ENCODE measurements at regions not wholly inside any gene's neighbourhood (a gene's known extent, or its start where the extent isn't known, plus 50 kb on each side); places are given as distances from the start of the nearest gene placed in this dataset.

- intact Hi-C loops (cut with DNase I): no loop called here
- no peaks in the 10 kb centered on the region for H3K9me3 ChIP-seq
- H3K27ac ChIP-seq: no peak overlapping the region
- TF ChIP-seq CTCF (IDR thresholded peaks at IDR 0.05): no peak
- H3K4me1 ChIP-seq: no peaks in the 10 kb centered on the region
- H3K4me3 ChIP-seq: no peak overlapping the region
- no peaks in the 10 kb centered on the region for H3K27me3 ChIP-seq
- no peaks in the 10 kb centered on the region for H3K36me3 ChIP-seq
- no peak for DNase-seq (ENCODE audit: low spot score in 2 of 2)
Measured at GRCh38 chr11:15783619-15784018, 572.7 kb downstream of the SOX6 start.

DNA sequence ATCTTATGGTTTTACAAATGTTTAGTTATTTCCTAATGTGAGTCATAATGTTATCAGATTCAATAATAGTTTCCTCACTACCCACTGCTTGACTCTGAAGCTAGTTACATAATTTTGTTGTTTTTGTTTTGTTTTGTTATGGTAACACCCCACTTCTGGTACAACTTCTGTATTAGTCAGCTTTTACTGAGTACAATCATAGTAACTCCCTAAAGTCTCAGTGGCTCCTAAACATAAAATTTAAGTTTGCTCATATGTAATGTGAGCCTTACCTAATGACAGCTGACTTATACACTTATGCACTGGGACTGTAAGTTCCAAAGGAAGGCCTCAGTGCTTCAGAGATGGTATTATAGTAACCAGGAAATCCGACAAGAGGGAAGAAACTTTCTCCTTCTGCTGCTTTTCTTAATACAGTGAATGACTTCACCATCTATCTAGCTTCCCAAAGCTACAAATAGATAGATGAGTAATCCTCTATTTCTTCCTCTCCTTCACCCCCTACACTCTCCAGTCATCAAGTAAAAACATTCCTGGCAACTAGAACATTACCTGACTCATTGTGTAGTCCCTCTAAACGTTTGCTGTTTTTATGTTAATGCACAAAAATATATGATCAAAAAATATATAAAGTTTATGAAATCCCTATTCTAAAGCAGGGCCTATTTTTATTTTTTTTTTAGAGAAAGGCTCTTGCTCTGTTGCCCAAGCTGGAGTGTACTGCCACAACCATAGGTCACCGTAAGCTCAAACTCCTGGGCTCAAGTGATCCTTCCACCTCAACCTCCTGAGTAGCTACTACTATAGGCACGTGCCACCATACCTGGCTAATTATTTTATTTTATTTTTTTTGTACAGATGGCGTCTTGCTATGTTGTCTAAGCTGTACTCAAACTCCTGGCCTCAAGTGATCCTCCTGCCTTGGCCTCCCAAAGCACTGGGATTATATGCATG lies 563.0 kb downstream of the SOX6 start:
- intact Hi-C loops (cut with DNase I): no loop called here
- Histone ChIP-seq H3K9me3 (peaks cover 0 to 9% of the 10 kb centered on the region in 2 donors), H3K4me1 (no peaks in the 10 kb centered on the region), H3K27ac (peak overlapping the region; percentile 6 to 66), H3K27me3 (no peaks in the 10 kb centered on the region), H3K36me3 (no peaks in the 10 kb centered on the region), H3K4me3 (no peak overlapping the region)
- no peak for DNase-seq (ENCODE audit: low spot score in 2 of 2)
- TF ChIP-seq CTCF (IDR thresholded peaks at IDR 0.05): no peak

DNA sequence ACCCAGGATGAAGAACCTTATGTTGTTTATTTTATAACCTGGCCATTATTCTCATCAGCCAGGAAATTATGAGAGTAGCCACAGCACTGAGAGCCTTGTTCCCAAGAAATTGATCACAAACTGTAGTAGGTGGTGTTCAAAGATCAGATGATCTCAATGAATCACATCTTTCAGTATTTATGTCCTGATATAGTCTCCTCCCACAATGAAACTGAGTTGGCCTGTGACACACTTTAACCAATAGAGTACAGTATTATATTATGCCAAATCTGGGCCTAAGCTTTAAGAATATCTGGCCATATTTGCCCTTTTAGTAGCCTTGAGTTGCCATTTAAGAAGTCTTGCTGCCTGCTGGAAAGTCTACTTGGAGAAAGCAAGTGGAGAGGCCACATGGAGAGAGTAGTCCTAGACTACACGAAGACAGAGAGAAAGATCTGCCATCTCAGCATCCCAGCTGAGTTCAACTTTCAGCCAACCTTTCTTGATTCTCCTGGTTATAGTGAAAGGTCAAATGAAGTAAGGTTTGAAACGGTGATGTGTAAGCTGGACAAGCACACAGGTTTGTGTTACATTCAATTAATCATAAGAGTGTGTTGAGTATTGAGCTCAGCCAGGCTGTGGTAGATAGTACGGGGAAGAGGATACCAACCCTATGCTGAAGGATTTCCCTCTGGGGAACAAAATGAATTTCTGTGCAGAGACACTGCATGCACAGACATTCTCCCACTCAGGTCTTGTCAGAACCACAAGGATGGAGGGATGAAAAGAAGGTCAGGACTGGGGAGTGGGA lies 561.8 kb downstream of the SOX6 start:
- intact Hi-C loops (cut with DNase I): no loop called here
- peak overlapping the region in 1 of 2 donors; percentile 66 for H3K27ac ChIP-seq
- H3K36me3 ChIP-seq: no peaks in the 10 kb centered on the region
- no peaks in the 10 kb centered on the region for H3K4me1 ChIP-seq
- no peak for TF ChIP-seq CTCF (IDR thresholded peaks at IDR 0.05)
- no peak for DNase-seq (ENCODE audit: low spot score in 2 of 2)
- peaks cover 0 to 9% of the 10 kb centered on the region in 2 donors for H3K9me3 ChIP-seq
- no peak overlapping the region for H3K4me3 ChIP-seq
- H3K27me3 ChIP-seq: no peaks in the 10 kb centered on the region

GRCh38 chr11:15795378-15795777 lies 561.0 kb downstream of the SOX6 start:
- intact Hi-C loops (cut with DNase I): no loop called here
- Histone ChIP-seq H3K9me3 (peaks cover 0 to 9% of the 10 kb centered on the region in 2 donors), H3K4me3 (no peak overlapping the region), H3K27me3 (no peaks in the 10 kb centered on the region), H3K4me1 (no peaks in the 10 kb centered on the region), H3K36me3 (no peaks in the 10 kb centered on the region), H3K27ac (no peak overlapping the region)
- no peak for DNase-seq (ENCODE audit: low spot score in 2 of 2)
- no peak for TF ChIP-seq CTCF (IDR thresholded peaks at IDR 0.05)

GRCh38 chr11:15800111-15800800 lies 556.1 kb downstream of the SOX6 start:
- no peak overlapping the region for H3K4me3 ChIP-seq
- H3K27me3 ChIP-seq: no peaks in the 10 kb centered on the region
- H3K4me1 ChIP-seq: peaks cover 8 to 14% of the 10 kb centered on the region in 2 donors
- H3K27ac ChIP-seq: peak overlapping the region; percentile 47 to 68
- H3K36me3 ChIP-seq: no peaks in the 10 kb centered on the region
- no peak for TF ChIP-seq CTCF (IDR thresholded peaks at IDR 0.05)
- peak; percentile 28 to 70 for DNase-seq (ENCODE audit: low spot score in 2 of 2)
- no peaks in the 10 kb centered on the region for H3K9me3 ChIP-seq
- intact Hi-C loops (cut with DNase I): no loop called here

Measured in ascending aorta (tissue), 2 donors.